HG03280 (cell line): ENCODE measurements at regions not wholly inside any gene's neighbourhood (a gene's known extent, or its start where the extent isn't known, plus 50 kb on each side); places are given as distances from the start of the nearest gene placed in this dataset.

ENCODE experiments used
- ATAC-seq: cut with Tn5 transposase; IDR thresholded peaks from one replicate; pipeline ENCODE4 v1.9.1; 2021; ENCODE audit warnings: mild to moderate bottlenecking, moderate library complexity; ENCODE audit not compliant: unreplicated experiment

GRCh38 chr5:35282810-35283209, 52.5 kb upstream of the PRLR start:
- no peak for ATAC-seq

- no peak for ATAC-seq
Observed at GRCh38 chr5:35281613-35282012, 51.3 kb upstream of the PRLR start.
